H1 (cell line): ENCODE measurements at regions not wholly inside any gene's neighbourhood (a gene's known extent, or its start where the extent isn't known, plus 50 kb on each side); places are given as distances from the start of the nearest gene placed in this dataset.

Experiments
- MAFK ChIP-seq: IDR thresholded peaks from 2 replicates; pipeline ENCODE4 v1.6.1; 2012; ENCODE audit warnings: low read depth, mild to moderate bottlenecking, improper control_type of control experiment, low read length
- PHF8 ChIP-seq: fragments of 200-600 bp; sonication (generic); conservative IDR thresholded peaks from 2 replicates; pipeline ENCODE4 v1.7.1; 2012; ENCODE audit warnings: low read depth, mild to moderate bottlenecking, inconsistent platforms, low read length, moderate library complexity
- RAD21 ChIP-seq, 2 experiments: IDR thresholded peaks in 1 of 2; conservative IDR thresholded peaks in 1 of 2; 2 replicates each; pipeline ENCODE4 v1.6.1; 2011; ENCODE audit warnings: low read depth in 2 of 2, low read length in 2 of 2, improper control_type of control experiment in 1 of 2, inconsistent platforms in 1 of 2, mild to moderate bottlenecking in 1 of 2, moderate library complexity in 1 of 2
- SIRT6 ChIP-seq: IDR thresholded peaks from one replicate; pipeline ENCODE4 v1.7.1; 2012; ENCODE audit warnings: low read length, inconsistent platforms

GRCh38 chr5:167894631-167895472 lies 396.6 kb upstream of the WWC1 start (continued):
- no peak for TF ChIP-seq SIRT6
- TF ChIP-seq PHF8 = no peak
- no peak for TF ChIP-seq MAFK
- no peak for TF ChIP-seq RAD21 (IDR thresholded peaks at IDR 0.05 in 1 of 2, conservative IDR thresholded peaks at IDR 0.05 in 1 of 2; ENCODE audit: low read depth in 2 of 2, low read length in 2 of 2)
